HFF-Myc (cell line): ENCODE measurements at regions not wholly inside any gene's neighbourhood (a gene's known extent, or its start where the extent isn't known, plus 50 kb on each side); places are given as distances from the start of the nearest gene placed in this dataset.
"Not testable (repeated sequence)": the region's sequence is repeated elsewhere in the genome, so short reads cannot be mapped to it uniquely, and the experiment has no call there.

ENCODE experiments used
- DNase-seq: peaks from one replicate; pipeline ENCODE4 v3.0.0-alpha.2; 2011; ENCODE audit warnings: low read depth; ENCODE audit errors: extremely low read depth
- H3K4me3 ChIP-seq: replicated peaks from 2 replicates; pipeline ENCODE4 v1.5.1; 2011; ENCODE audit warnings: low read depth, mild to moderate bottlenecking, control low read depth, low read length
- TF ChIP-seq, protein P1 (sequence below): IDR thresholded peaks from 2 replicates; pipeline ENCODE4 v1.5.1; 2012; ENCODE audit warnings: mild to moderate bottlenecking, low read depth, low read length, control low read depth; ENCODE audit errors: missing control alignments

DNA sequence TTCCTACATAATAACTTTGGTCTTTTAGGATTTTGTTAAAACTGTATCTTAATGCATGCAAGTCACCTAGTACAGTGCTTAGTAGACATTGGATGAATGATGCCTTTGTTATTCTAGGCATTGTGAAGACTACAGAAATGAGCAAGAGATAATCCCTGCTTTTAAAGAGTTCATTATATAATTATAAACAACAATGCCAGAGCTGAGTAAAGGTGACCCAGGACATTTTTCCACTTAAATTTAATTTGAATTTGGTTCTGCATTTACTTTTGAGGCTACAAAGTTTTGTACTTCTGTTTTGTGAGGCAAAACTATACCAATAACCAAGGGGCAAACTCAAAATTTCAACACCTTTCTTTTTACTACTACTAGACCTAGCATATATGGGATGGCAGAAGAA, 182.0 kb upstream of the SESN3 start:
- TF ChIP-seq, protein P1, sequence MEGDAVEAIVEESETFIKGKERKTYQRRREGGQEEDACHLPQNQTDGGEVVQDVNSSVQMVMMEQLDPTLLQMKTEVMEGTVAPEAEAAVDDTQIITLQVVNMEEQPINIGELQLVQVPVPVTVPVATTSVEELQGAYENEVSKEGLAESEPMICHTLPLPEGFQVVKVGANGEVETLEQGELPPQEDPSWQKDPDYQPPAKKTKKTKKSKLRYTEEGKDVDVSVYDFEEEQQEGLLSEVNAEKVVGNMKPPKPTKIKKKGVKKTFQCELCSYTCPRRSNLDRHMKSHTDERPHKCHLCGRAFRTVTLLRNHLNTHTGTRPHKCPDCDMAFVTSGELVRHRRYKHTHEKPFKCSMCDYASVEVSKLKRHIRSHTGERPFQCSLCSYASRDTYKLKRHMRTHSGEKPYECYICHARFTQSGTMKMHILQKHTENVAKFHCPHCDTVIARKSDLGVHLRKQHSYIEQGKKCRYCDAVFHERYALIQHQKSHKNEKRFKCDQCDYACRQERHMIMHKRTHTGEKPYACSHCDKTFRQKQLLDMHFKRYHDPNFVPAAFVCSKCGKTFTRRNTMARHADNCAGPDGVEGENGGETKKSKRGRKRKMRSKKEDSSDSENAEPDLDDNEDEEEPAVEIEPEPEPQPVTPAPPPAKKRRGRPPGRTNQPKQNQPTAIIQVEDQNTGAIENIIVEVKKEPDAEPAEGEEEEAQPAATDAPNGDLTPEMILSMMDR = no peak
- no peak overlapping the region for H3K4me3 ChIP-seq
- no peak for DNase-seq

DNA sequence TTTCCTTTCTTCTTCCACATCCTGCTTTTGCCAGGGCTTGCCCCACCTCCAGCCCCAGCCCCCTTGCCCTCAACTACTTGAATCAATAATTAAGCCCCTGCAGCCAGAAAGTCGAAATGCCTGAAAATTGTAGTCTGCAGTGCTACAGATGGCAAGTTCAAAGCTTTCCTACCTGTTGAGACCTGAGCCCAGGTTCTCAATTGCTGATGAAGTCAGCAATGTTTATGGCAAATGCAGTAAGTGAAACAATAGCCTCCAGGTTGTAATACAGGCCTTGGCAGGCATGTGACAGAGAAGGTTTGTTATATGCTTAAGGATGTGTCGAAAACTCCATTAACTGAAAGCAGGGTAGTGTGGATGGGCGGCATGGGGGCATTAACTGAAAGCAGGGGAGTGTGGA, 181.1 kb upstream of the SESN3 start:
- H3K4me3 ChIP-seq = no peak overlapping the region
- TF ChIP-seq, protein P1 = no peak
- DNase-seq = no peak

DNA sequence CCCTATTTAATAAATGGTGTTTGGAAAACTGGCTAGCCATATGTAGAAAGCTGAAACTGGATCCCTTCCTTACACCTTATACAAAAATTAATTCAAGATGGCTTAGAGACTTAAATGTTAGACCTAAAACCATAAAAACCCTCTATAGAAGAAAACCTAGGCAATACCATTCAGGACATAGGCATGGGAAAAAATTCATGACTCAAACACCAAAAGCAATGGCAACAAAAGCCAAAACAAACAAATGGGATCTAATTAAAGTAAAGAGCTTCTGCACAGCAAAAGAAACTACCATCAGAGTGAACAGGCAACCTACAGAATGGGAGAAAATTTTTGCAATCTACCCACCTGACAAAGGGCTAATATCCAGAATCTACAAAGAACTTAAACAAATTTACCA, 179.7 kb upstream of the SESN3 start:
- H3K4me3 ChIP-seq, DNase-seq: not testable (repeated sequence)

- no peak overlapping the region for H3K4me3 ChIP-seq
- TF ChIP-seq, protein P1 = no peak
- DNase-seq = no peak
Measured at GRCh38 chr11:95406271-95406670, 175.3 kb upstream of the SESN3 start.

GRCh38 chr11:95404370-95404769, 173.4 kb upstream of the SESN3 start:
- H3K4me3 ChIP-seq = no peak overlapping the region
- DNase-seq = no peak
- TF ChIP-seq, protein P1 = no peak

DNA sequence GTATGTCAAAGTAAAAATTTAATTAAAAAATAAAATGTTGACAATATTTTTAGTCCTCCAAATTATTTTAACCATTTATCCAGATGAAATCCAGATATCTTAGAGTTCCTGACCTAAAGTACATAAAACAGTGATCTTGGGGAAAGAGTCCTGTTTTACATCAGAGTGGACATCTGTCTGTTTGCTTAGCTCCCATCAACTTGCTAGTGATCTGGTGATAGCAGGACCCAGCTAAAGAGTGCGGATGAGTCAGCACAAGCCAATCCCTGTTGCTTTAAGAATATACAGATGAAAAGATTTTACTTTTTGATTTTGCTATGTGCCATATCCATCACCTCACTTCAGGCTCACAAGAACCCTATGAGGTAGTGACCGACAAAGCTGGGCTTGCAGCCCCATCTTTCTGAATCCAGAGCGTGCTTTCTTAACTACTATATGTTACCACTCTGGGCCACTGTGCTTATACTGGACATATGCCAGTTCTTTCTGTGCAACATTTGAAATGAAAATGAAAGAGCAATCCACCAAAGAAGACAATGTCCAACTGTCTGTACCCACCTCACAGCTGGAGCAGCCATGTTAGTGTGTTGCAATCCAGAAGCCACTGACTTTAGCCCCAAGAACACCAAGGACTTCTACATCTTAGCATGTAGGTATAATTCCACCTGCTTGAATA, 167.6 kb upstream of the SESN3 start:
- TF ChIP-seq, protein P1 = no peak
- no peak overlapping the region for H3K4me3 ChIP-seq
- no peak for DNase-seq

GRCh38 chr11:95392644-95393043, 161.6 kb upstream of the SESN3 start:
- no peak for DNase-seq
- H3K4me3 ChIP-seq = no peak overlapping the region
- TF ChIP-seq, protein P1 = no peak
